GM12878 (cell line): ENCODE measurements at regions not wholly inside any gene's neighbourhood (a gene's known extent, or its start where the extent isn't known, plus 50 kb on each side); places are given as distances from the start of the nearest gene placed in this dataset.

ENCODE experiments used
- BMI1 ChIP-seq: fragments of 450-650 bp; IDR thresholded peaks from 2 replicates; pipeline ENCODE4 v1.6.1; 2016; ENCODE audit warnings: mild to moderate bottlenecking, moderate library complexity, borderline replicate concordance
- BRCA1 ChIP-seq: IDR thresholded peaks from 2 replicates; pipeline ENCODE4 v1.6.1; 2011; ENCODE audit warnings: low read depth, low read length, improper control_type of control experiment
- CEBPB ChIP-seq, 2 experiments: fragments of 150-350 bp in 1 of 2; IDR thresholded peaks; 2 replicates each; pipeline ENCODE4 v1.6.1; 2012 to 2014; ENCODE audit warnings: low read depth in 2 of 2, low read length in 2 of 2, borderline replicate concordance in 1 of 2, inconsistent platforms in 1 of 2
- EP300 ChIP-seq, 2 experiments: fragments of 150-350 bp in 1 of 2; IDR thresholded peaks; 2 replicates each; pipeline ENCODE4 v1.6.1; 2011 to 2012; ENCODE audit warnings: low read depth in 2 of 2, low read length in 2 of 2, borderline replicate concordance in 1 of 2, improper control_type of control experiment in 1 of 2, inconsistent platforms in 1 of 2; ENCODE audit not compliant: control insufficient read depth in 1 of 2
- MYC ChIP-seq: IDR thresholded peaks from 2 replicates; pipeline ENCODE4 v1.6.1; 2011; ENCODE audit warnings: mild to moderate bottlenecking, low read length, moderate library complexity, inconsistent platforms; ENCODE audit not compliant: insufficient read depth, insufficient replicate concordance, insufficient read length, severe bottlenecking
- POLR2A ChIP-seq: IDR thresholded peaks from 2 replicates; pipeline ENCODE4 v1.6.1; 2011; ENCODE audit warnings: low read depth, mild to moderate bottlenecking, low read length
- RFX5 ChIP-seq: IDR thresholded peaks from 2 replicates; pipeline ENCODE4 v1.6.1; 2011; ENCODE audit warnings: low read depth, low read length, improper control_type of control experiment
- SMARCA5 ChIP-seq: fragments of 450-650 bp; IDR thresholded peaks from 2 replicates; pipeline ENCODE4 v1.6.1; 2017; ENCODE audit warnings: mild to moderate bottlenecking
- TAF1 ChIP-seq: IDR thresholded peaks from 2 replicates; pipeline ENCODE4 v1.6.1; 2011; ENCODE audit warnings: mild to moderate bottlenecking, low read depth, low read length, borderline replicate concordance
- ZNF24 ChIP-seq: fragments of 450-650 bp; IDR thresholded peaks from 2 replicates; pipeline ENCODE4 v1.6.1; 2017; ENCODE audit warnings: antibody characterized with exemption, mild to moderate bottlenecking
- TF ChIP-seq, protein P1 (sequence below), 3 experiments: IDR thresholded peaks in 2 of 3; conservative IDR thresholded peaks in 1 of 3; 2 replicates each; pipeline ENCODE4 v1.5.1; 2011; ENCODE audit warnings: low read depth in 3 of 3, low read length in 3 of 3, mild to moderate bottlenecking in 3 of 3, control low read depth in 2 of 3, moderate library complexity in 2 of 3, inconsistent platforms in 1 of 3, mixed read lengths in 1 of 3; ENCODE audit not compliant: control insufficient read depth in 2 of 3, insufficient read depth in 1 of 3; ENCODE audit errors: extremely low read depth in 1 of 3
- TF ChIP-seq, protein P2 (sequence below): fragments of 450-650 bp; IDR thresholded peaks from 2 replicates; pipeline ENCODE4 v1.6.1; 2017; ENCODE audit warnings: mild to moderate bottlenecking, moderate library complexity
- TF ChIP-seq, protein P3 (sequence below): IDR thresholded peaks from 2 replicates; pipeline ENCODE4 v1.6.1; 2012; ENCODE audit warnings: mild to moderate bottlenecking, low read depth, low read length

GRCh38 chr5:38124321-38124720 lies 134.0 kb upstream of the EGFLAM start:
- TF ChIP-seq TAF1 (no peak), EP300 (IDR thresholded peaks at IDR 0.05; ENCODE audit: borderline replicate concordance in 1 of 2, control insufficient read depth in 1 of 2, low read depth in 2 of 2, low read length in 2 of 2) (no peak), BRCA1 (no peak), CEBPB (IDR thresholded peaks at IDR 0.05; ENCODE audit: borderline replicate concordance in 1 of 2, low read depth in 2 of 2, low read length in 2 of 2) (no peak), ZNF24 (no peak), RFX5 (no peak), MYC (no peak), SMARCA5 (no peak), POLR2A (no peak), BMI1 (no peak)
- TF ChIP-seq, protein P1, sequence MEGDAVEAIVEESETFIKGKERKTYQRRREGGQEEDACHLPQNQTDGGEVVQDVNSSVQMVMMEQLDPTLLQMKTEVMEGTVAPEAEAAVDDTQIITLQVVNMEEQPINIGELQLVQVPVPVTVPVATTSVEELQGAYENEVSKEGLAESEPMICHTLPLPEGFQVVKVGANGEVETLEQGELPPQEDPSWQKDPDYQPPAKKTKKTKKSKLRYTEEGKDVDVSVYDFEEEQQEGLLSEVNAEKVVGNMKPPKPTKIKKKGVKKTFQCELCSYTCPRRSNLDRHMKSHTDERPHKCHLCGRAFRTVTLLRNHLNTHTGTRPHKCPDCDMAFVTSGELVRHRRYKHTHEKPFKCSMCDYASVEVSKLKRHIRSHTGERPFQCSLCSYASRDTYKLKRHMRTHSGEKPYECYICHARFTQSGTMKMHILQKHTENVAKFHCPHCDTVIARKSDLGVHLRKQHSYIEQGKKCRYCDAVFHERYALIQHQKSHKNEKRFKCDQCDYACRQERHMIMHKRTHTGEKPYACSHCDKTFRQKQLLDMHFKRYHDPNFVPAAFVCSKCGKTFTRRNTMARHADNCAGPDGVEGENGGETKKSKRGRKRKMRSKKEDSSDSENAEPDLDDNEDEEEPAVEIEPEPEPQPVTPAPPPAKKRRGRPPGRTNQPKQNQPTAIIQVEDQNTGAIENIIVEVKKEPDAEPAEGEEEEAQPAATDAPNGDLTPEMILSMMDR (IDR thresholded peaks at IDR 0.05 in 2 of 3, conservative IDR thresholded peaks at IDR 0.05 in 1 of 3; ENCODE audit: control insufficient read depth in 2 of 3, extremely low read depth in 1 of 3, insufficient read depth in 1 of 3, low read depth in 3 of 3, low read length in 3 of 3) = no peak
- TF ChIP-seq, protein P2, sequence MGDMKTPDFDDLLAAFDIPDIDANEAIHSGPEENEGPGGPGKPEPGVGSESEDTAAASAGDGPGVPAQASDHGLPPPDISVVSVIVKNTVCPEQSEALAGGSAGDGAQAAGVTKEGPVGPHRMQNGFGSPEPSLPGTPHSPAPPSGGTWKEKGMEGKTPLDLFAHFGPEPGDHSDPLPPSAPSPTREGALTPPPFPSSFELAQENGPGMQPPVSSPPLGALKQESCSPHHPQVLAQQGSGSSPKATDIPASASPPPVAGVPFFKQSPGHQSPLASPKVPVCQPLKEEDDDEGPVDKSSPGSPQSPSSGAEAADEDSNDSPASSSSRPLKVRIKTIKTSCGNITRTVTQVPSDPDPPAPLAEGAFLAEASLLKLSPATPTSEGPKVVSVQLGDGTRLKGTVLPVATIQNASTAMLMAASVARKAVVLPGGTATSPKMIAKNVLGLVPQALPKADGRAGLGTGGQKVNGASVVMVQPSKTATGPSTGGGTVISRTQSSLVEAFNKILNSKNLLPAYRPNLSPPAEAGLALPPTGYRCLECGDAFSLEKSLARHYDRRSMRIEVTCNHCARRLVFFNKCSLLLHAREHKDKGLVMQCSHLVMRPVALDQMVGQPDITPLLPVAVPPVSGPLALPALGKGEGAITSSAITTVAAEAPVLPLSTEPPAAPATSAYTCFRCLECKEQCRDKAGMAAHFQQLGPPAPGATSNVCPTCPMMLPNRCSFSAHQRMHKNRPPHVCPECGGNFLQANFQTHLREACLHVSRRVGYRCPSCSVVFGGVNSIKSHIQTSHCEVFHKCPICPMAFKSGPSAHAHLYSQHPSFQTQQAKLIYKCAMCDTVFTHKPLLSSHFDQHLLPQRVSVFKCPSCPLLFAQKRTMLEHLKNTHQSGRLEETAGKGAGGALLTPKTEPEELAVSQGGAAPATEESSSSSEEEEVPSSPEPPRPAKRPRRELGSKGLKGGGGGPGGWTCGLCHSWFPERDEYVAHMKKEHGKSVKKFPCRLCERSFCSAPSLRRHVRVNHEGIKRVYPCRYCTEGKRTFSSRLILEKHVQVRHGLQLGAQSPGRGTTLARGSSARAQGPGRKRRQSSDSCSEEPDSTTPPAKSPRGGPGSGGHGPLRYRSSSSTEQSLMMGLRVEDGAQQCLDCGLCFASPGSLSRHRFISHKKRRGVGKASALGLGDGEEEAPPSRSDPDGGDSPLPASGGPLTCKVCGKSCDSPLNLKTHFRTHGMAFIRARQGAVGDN = no peak
- TF ChIP-seq, protein P3, sequence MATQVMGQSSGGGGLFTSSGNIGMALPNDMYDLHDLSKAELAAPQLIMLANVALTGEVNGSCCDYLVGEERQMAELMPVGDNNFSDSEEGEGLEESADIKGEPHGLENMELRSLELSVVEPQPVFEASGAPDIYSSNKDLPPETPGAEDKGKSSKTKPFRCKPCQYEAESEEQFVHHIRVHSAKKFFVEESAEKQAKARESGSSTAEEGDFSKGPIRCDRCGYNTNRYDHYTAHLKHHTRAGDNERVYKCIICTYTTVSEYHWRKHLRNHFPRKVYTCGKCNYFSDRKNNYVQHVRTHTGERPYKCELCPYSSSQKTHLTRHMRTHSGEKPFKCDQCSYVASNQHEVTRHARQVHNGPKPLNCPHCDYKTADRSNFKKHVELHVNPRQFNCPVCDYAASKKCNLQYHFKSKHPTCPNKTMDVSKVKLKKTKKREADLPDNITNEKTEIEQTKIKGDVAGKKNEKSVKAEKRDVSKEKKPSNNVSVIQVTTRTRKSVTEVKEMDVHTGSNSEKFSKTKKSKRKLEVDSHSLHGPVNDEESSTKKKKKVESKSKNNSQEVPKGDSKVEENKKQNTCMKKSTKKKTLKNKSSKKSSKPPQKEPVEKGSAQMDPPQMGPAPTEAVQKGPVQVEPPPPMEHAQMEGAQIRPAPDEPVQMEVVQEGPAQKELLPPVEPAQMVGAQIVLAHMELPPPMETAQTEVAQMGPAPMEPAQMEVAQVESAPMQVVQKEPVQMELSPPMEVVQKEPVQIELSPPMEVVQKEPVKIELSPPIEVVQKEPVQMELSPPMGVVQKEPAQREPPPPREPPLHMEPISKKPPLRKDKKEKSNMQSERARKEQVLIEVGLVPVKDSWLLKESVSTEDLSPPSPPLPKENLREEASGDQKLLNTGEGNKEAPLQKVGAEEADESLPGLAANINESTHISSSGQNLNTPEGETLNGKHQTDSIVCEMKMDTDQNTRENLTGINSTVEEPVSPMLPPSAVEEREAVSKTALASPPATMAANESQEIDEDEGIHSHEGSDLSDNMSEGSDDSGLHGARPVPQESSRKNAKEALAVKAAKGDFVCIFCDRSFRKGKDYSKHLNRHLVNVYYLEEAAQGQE = no peak
